Natural killer cell (primary cell): ENCODE measurements at regions not wholly inside any gene's neighbourhood (a gene's known extent, or its start where the extent isn't known, plus 50 kb on each side); places are given as distances from the start of the nearest gene placed in this dataset.

Experiments
- ATAC-seq, 3 donors: fragments of 150-1000 bp in 2 of 3; fragments of 200-7000 bp in 1 of 3; cut with Tn5 transposase; 1 replicate in 1 of 3; 2 replicates in 2 of 3; pipeline ENCODE4 v1.10.0; 2021; ENCODE audit warnings: mild to moderate bottlenecking in 2 of 3, moderate library complexity in 2 of 3
- DNase-seq, 2 donors: peaks; one replicate each; pipeline versions ENCODE4 v3.0.0 to v3.0.0-alpha.2; 2013 to 2021; ENCODE audit warnings: mixed read lengths in 1 of 2
- H3K27ac ChIP-seq: one replicate; pipeline ENCODE4 v1.5.1; 2013; ENCODE audit warnings: mild to moderate bottlenecking, low read length
- H3K27me3 ChIP-seq: one replicate; pipeline ENCODE4 v1.6.1; 2013; ENCODE audit warnings: low read length; ENCODE audit not compliant: control insufficient read depth, insufficient read depth
- H3K36me3 ChIP-seq: one replicate; pipeline ENCODE4 v1.6.1; 2013; ENCODE audit warnings: low read length; ENCODE audit not compliant: control insufficient read depth, insufficient read depth
- H3K4me1 ChIP-seq: one replicate; pipeline ENCODE4 v1.6.1; 2013; ENCODE audit warnings: low read length; ENCODE audit not compliant: control insufficient read depth, insufficient read depth
- H3K4me3 ChIP-seq: one replicate; pipeline ENCODE4 v1.5.1; 2013; ENCODE audit warnings: low read length
- H3K9me3 ChIP-seq: one replicate; pipeline ENCODE4 v1.6.1; 2013; ENCODE audit warnings: low read length; ENCODE audit not compliant: control insufficient read depth, insufficient read depth
- H3K27ac Mint-ChIP-seq, 2 donors: one replicate each; pipeline ENCODE4 v1.8.0; 2022; ENCODE audit warnings: mild to moderate bottlenecking in 2 of 2, mixed read lengths in 2 of 2, moderate library complexity in 1 of 2
- H3K27me3 Mint-ChIP-seq, 2 donors: one replicate each; pipeline ENCODE4 v1.8.0; 2022; ENCODE audit warnings: low read depth in 2 of 2, mixed read lengths in 2 of 2
- H3K36me3 Mint-ChIP-seq: one replicate; pipeline ENCODE4 v1.8.0; 2022; ENCODE audit warnings: mixed read lengths
- H3K4me1 Mint-ChIP-seq, 2 donors: one replicate each; pipeline ENCODE4 v1.8.0; 2022; ENCODE audit warnings: mixed read lengths in 2 of 2
- H3K4me3 Mint-ChIP-seq: one replicate; pipeline ENCODE4 v1.8.0; 2022; ENCODE audit warnings: mild to moderate bottlenecking, moderate library complexity, mixed read lengths
- H3K9me3 Mint-ChIP-seq, 2 donors: one replicate each; pipeline ENCODE4 v1.8.0; 2022; ENCODE audit warnings: mixed read lengths in 2 of 2
- WGBS: methylation state at CpG from one replicate; pipeline ENCODE4 v1.1.7; 2013; ENCODE audit warnings: missing lambda C conversion rate; ENCODE audit not compliant: insufficient coverage; 5-methylcytosine and 5-hydroxymethylcytosine counted together
- intact Hi-C: fragments of 100-400 bp; cut with micrococcal nuclease; formaldehyde crosslinking; loops from one replicate; pipeline ENCODE4 v1.14.2; 2022
- TF ChIP-seq, protein P1 (sequence below): fragments of 200-600 bp; IDR thresholded peaks from one replicate; pipeline ENCODE4 v1.8.0; 2022; ENCODE audit warnings: antibody characterized with exemption

DNA sequence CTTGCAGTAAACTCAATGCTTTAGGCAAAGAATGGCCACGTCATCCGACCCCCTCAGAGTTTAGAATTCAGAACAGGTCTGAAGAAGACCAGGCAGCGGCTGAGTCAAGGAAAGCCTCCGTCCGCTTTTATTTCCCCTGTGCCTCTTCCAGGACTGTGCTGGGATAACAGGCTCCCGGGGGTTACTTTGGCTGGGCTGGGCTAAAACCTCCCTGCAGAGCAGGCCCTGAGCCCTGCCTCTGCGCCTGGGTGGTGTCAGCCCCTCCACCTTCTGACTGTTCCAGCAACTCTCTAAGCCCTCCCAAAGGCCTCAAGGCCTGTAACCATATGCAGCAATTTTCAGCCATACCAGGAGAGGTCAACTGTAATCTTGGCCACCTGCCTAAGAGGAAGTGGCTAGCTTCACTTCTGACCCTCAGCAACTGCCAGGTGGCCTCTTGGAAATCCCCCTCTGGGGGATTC is 166.5 kb downstream of the RPIA start:
- peak overlapping the region; percentile 76 for H3K27ac ChIP-seq
- H3K4me1 ChIP-seq, result peaks cover 7% of the 10 kb centered on the region
- no peaks in the 10 kb centered on the region for H3K36me3 Mint-ChIP-seq
- no peak overlapping the region for H3K4me3 Mint-ChIP-seq
- H3K9me3 ChIP-seq, result no peaks in the 10 kb centered on the region
- H3K9me3 Mint-ChIP-seq, result no peaks in the 10 kb centered on the region
- DNase-seq (no peak), ATAC-seq (peak; percentile 14 to 42 (median 32))
- H3K4me1 Mint-ChIP-seq, result no peaks in the 10 kb centered on the region
- H3K27me3 ChIP-seq, result no peaks in the 10 kb centered on the region
- TF ChIP-seq, protein P1, sequence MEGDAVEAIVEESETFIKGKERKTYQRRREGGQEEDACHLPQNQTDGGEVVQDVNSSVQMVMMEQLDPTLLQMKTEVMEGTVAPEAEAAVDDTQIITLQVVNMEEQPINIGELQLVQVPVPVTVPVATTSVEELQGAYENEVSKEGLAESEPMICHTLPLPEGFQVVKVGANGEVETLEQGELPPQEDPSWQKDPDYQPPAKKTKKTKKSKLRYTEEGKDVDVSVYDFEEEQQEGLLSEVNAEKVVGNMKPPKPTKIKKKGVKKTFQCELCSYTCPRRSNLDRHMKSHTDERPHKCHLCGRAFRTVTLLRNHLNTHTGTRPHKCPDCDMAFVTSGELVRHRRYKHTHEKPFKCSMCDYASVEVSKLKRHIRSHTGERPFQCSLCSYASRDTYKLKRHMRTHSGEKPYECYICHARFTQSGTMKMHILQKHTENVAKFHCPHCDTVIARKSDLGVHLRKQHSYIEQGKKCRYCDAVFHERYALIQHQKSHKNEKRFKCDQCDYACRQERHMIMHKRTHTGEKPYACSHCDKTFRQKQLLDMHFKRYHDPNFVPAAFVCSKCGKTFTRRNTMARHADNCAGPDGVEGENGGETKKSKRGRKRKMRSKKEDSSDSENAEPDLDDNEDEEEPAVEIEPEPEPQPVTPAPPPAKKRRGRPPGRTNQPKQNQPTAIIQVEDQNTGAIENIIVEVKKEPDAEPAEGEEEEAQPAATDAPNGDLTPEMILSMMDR, result no peak
- no peaks in the 10 kb centered on the region for H3K36me3 ChIP-seq
- H3K27ac Mint-ChIP-seq, result no peak overlapping the region
- intact Hi-C loops, result no loop called here
- H3K4me3 ChIP-seq, result peak overlapping the region; percentile 53
- peaks cover 0 to 11% of the 10 kb centered on the region in 2 donors for H3K27me3 Mint-ChIP-seq
- WGBS, result 78% methylated on average over 7 of the region's 7 CpGs

DNA sequence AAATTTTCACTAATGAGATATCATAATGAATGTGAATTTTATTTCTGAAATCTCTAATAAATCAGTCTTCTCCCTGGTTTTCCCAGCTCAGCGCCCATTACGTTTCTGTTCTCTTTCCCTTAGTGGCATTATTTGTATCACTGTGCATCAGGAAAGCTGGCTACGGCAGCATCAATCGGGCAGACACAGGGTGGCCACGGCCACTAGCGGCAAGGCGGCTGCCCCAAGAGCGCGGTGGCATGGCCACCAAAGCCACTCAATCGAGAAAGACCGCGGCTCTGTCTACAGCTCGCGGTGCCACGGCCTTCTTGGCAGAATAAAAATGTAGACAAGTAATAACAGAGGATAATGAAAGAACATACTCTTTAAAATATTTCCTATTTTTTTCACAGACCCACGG is 168.0 kb downstream of the RPIA start:
- Mint-ChIP-seq H3K36me3 (no peaks in the 10 kb centered on the region), H3K9me3 (no peaks in the 10 kb centered on the region), H3K27ac (no peak overlapping the region), H3K4me3 (no peak overlapping the region), H3K4me1 (no peaks in the 10 kb centered on the region), H3K27me3 (peaks cover 12% of the 10 kb centered on the region in 2 donors)
- H3K4me1 ChIP-seq, result peaks cover 7% of the 10 kb centered on the region
- no peaks in the 10 kb centered on the region for H3K9me3 ChIP-seq
- H3K27me3 ChIP-seq, result no peaks in the 10 kb centered on the region
- H3K4me3 ChIP-seq, result peak overlapping the region; percentile 53
- ATAC-seq, result no peak
- H3K36me3 ChIP-seq, result no peaks in the 10 kb centered on the region
- TF ChIP-seq, protein P1, result no peak
- WGBS, result 90% methylated on average over 15 of the region's 16 CpGs
- no peak for DNase-seq
- peak overlapping the region; percentile 76 for H3K27ac ChIP-seq
- intact Hi-C loops, result no loop called here

DNA sequence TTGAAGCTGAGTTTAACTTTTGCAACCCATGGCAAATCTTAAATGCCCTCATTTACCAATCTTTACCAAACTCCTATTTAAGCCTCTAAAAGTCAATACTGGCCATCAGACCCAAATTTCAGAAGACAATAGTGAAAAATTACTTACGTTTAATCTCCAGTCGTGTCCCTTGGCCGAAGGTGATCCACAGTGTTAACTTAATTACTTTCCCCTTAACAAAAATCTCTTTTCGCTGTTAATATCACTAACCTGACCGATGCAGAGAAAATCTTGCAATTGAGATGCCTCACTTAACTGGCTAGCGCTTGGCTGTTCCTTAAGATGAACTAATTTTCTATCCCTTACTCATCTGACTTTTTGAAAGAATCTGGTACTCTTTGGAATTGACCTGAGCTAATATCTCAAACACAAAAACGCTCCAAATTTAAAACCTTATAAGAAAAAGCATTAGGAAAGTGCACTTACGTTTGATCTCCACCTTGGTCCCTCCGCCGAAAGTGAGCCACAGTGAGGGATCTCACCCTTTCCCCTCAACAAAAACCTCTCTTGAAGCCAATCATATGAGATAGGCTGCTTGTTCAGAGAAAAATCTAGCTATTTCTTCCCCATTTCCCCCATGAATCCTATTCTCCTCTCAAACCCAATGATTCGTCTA is 169.1 kb downstream of the RPIA start:
- H3K4me1 Mint-ChIP-seq, result peaks cover under 1 to 6% of the 10 kb centered on the region in 2 donors
- H3K9me3 Mint-ChIP-seq, result no peaks in the 10 kb centered on the region
- H3K27ac Mint-ChIP-seq, result no peak overlapping the region
- H3K36me3 Mint-ChIP-seq, result no peaks in the 10 kb centered on the region
- ATAC-seq, result no peak
- H3K4me1 ChIP-seq, result peaks cover 7% of the 10 kb centered on the region
- no peaks in the 10 kb centered on the region for H3K36me3 ChIP-seq
- intact Hi-C loops, result no loop called here
- no peaks in the 10 kb centered on the region for H3K27me3 ChIP-seq
- TF ChIP-seq, protein P1, result no peak
- H3K4me3 ChIP-seq, result peak overlapping the region; percentile 53
- DNase-seq, result no peak
- peaks cover 18 to 22% of the 10 kb centered on the region in 2 donors for H3K27me3 Mint-ChIP-seq
- 85% methylated on average over 11 of the region's 11 CpGs for WGBS
- H3K4me3 Mint-ChIP-seq, result no peak overlapping the region
- H3K27ac ChIP-seq, result peak overlapping the region; percentile 76
- no peaks in the 10 kb centered on the region for H3K9me3 ChIP-seq
